Natural killer cell (primary cell): ENCODE measurements at regions not wholly inside any gene's neighbourhood (a gene's known extent, or its start where the extent isn't known, plus 50 kb on each side); places are given as distances from the start of the nearest gene placed in this dataset.

Experiments
- ATAC-seq, 3 donors: fragments of 150-1000 bp in 2 of 3; fragments of 200-7000 bp in 1 of 3; cut with Tn5 transposase; 1 replicate in 1 of 3; 2 replicates in 2 of 3; pipeline ENCODE4 v1.10.0; 2021; ENCODE audit warnings: mild to moderate bottlenecking in 2 of 3, moderate library complexity in 2 of 3
- DNase-seq, 2 donors: peaks; one replicate each; pipeline versions ENCODE4 v3.0.0 to v3.0.0-alpha.2; 2013 to 2021; ENCODE audit warnings: mixed read lengths in 1 of 2
- H3K27ac ChIP-seq: one replicate; pipeline ENCODE4 v1.5.1; 2013; ENCODE audit warnings: mild to moderate bottlenecking, low read length
- H3K27me3 ChIP-seq: one replicate; pipeline ENCODE4 v1.6.1; 2013; ENCODE audit warnings: low read length; ENCODE audit not compliant: control insufficient read depth, insufficient read depth
- H3K36me3 ChIP-seq: one replicate; pipeline ENCODE4 v1.6.1; 2013; ENCODE audit warnings: low read length; ENCODE audit not compliant: control insufficient read depth, insufficient read depth
- H3K4me1 ChIP-seq: one replicate; pipeline ENCODE4 v1.6.1; 2013; ENCODE audit warnings: low read length; ENCODE audit not compliant: control insufficient read depth, insufficient read depth
- H3K4me3 ChIP-seq: one replicate; pipeline ENCODE4 v1.5.1; 2013; ENCODE audit warnings: low read length
- H3K9me3 ChIP-seq: one replicate; pipeline ENCODE4 v1.6.1; 2013; ENCODE audit warnings: low read length; ENCODE audit not compliant: control insufficient read depth, insufficient read depth
- H3K27ac Mint-ChIP-seq, 2 donors: one replicate each; pipeline ENCODE4 v1.8.0; 2022; ENCODE audit warnings: mild to moderate bottlenecking in 2 of 2, mixed read lengths in 2 of 2, moderate library complexity in 1 of 2
- H3K27me3 Mint-ChIP-seq, 2 donors: one replicate each; pipeline ENCODE4 v1.8.0; 2022; ENCODE audit warnings: low read depth in 2 of 2, mixed read lengths in 2 of 2
- H3K36me3 Mint-ChIP-seq: one replicate; pipeline ENCODE4 v1.8.0; 2022; ENCODE audit warnings: mixed read lengths
- H3K4me1 Mint-ChIP-seq, 2 donors: one replicate each; pipeline ENCODE4 v1.8.0; 2022; ENCODE audit warnings: mixed read lengths in 2 of 2
- H3K4me3 Mint-ChIP-seq: one replicate; pipeline ENCODE4 v1.8.0; 2022; ENCODE audit warnings: mild to moderate bottlenecking, moderate library complexity, mixed read lengths
- H3K9me3 Mint-ChIP-seq, 2 donors: one replicate each; pipeline ENCODE4 v1.8.0; 2022; ENCODE audit warnings: mixed read lengths in 2 of 2
- WGBS: methylation state at CpG from one replicate; pipeline ENCODE4 v1.1.7; 2013; ENCODE audit warnings: missing lambda C conversion rate; ENCODE audit not compliant: insufficient coverage; 5-methylcytosine and 5-hydroxymethylcytosine counted together
- intact Hi-C: fragments of 100-400 bp; cut with micrococcal nuclease; formaldehyde crosslinking; loops from one replicate; pipeline ENCODE4 v1.14.2; 2022
- TF ChIP-seq, protein P1 (sequence below): fragments of 200-600 bp; IDR thresholded peaks from one replicate; pipeline ENCODE4 v1.8.0; 2022; ENCODE audit warnings: antibody characterized with exemption

DNA sequence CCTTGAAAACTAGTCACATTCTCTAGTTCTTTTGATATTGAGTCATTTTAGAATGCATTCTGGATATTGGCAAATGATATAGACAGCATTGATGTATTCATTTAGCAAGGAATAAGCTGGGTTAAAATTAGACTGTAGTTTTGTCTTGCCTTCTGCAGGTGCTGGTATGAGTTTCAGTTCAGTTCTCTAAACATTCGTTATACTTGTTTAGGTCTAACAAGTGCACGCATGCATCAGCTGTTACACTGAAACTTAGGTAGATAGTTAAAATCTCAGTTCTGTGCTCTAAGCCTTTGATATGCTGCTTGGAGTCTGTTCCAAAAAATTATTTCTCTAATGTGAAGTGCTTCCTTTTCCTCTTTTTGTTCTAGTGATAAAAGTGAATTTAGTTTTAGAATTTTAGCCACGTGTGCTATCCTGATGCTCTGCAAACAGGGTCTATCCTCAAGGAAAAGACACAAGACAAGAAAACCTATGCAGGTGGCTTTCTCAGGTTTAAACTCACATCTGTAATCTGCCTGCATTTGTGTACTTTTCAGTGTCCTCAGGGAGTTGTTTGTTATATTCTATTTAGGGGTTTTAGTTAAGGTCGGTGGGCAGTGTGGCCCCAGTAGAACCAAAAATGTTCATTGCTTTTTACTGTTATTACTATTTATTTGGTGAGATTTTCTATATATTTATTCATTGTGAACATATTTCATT lies 409.0 kb downstream of the CDC14C start:
- no peak overlapping the region for H3K4me3 ChIP-seq
- TF ChIP-seq, protein P1, sequence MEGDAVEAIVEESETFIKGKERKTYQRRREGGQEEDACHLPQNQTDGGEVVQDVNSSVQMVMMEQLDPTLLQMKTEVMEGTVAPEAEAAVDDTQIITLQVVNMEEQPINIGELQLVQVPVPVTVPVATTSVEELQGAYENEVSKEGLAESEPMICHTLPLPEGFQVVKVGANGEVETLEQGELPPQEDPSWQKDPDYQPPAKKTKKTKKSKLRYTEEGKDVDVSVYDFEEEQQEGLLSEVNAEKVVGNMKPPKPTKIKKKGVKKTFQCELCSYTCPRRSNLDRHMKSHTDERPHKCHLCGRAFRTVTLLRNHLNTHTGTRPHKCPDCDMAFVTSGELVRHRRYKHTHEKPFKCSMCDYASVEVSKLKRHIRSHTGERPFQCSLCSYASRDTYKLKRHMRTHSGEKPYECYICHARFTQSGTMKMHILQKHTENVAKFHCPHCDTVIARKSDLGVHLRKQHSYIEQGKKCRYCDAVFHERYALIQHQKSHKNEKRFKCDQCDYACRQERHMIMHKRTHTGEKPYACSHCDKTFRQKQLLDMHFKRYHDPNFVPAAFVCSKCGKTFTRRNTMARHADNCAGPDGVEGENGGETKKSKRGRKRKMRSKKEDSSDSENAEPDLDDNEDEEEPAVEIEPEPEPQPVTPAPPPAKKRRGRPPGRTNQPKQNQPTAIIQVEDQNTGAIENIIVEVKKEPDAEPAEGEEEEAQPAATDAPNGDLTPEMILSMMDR, result no peak
- H3K4me1 ChIP-seq, result no peaks in the 10 kb centered on the region
- intact Hi-C loops, result no loop called here
- Mint-ChIP-seq H3K27me3 (no peaks in the 10 kb centered on the region), H3K27ac (no peak overlapping the region), H3K4me1 (no peaks in the 10 kb centered on the region), H3K36me3 (no peaks in the 10 kb centered on the region), H3K9me3 (peaks cover 2 to 5% of the 10 kb centered on the region in 2 donors), H3K4me3 (no peak overlapping the region)
- H3K27me3 ChIP-seq, result no peaks in the 10 kb centered on the region
- DNase-seq, result no peak
- H3K9me3 ChIP-seq, result no peaks in the 10 kb centered on the region
- H3K36me3 ChIP-seq, result no peaks in the 10 kb centered on the region
- WGBS, result 79% methylated on average over 3 of the region's 4 CpGs
- H3K27ac ChIP-seq, result no peak overlapping the region
- no peak for ATAC-seq

DNA sequence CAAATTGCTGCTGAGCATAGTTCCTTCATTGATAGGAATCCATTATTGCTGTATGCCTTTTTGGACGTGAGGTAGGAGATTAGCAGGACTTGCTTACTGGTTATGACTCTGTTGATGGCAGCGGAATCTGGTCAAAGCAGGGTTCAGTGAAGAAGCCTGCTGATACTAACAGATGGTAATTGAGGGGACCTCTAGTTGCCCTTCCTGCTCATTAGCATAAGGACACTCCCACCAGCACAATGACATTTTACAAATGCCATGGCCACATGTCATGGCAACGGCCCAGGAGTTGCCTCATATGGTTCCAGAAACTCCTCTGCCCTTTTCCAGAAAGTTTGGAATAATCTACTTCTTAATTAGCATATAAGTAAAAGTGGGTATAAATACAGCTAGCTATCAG lies 417.5 kb downstream of the CDC14C start:
- no peaks in the 10 kb centered on the region for H3K4me1 Mint-ChIP-seq
- no peaks in the 10 kb centered on the region for H3K4me1 ChIP-seq
- no peak overlapping the region for H3K4me3 Mint-ChIP-seq
- no peaks in the 10 kb centered on the region for H3K9me3 ChIP-seq
- H3K9me3 Mint-ChIP-seq, result peaks cover 8 to 15% of the 10 kb centered on the region in 2 donors
- intact Hi-C loops, result no loop called here
- no peak overlapping the region for H3K4me3 ChIP-seq
- H3K27me3 ChIP-seq, result no peaks in the 10 kb centered on the region
- TF ChIP-seq, protein P1, result no peak
- no peaks in the 10 kb centered on the region for H3K36me3 Mint-ChIP-seq
- no peak overlapping the region for H3K27ac ChIP-seq
- no peaks in the 10 kb centered on the region for H3K36me3 ChIP-seq
- DNase-seq (no peak), ATAC-seq (no peak)
- no peak overlapping the region for H3K27ac Mint-ChIP-seq
- no peaks in the 10 kb centered on the region for H3K27me3 Mint-ChIP-seq
- 82% methylated on average over 3 of the region's 3 CpGs for WGBS

- no peak overlapping the region for H3K4me3 Mint-ChIP-seq
- Histone ChIP-seq H3K9me3 (no peaks in the 10 kb centered on the region), H3K4me1 (no peaks in the 10 kb centered on the region), H3K4me3 (no peak overlapping the region), H3K27me3 (no peaks in the 10 kb centered on the region), H3K27ac (no peak overlapping the region), H3K36me3 (no peaks in the 10 kb centered on the region)
- no peak overlapping the region for H3K27ac Mint-ChIP-seq
- H3K36me3 Mint-ChIP-seq, result no peaks in the 10 kb centered on the region
- 100% methylated on average over 1 of the region's 1 CpG for WGBS
- ATAC-seq, result no peak
- peaks cover 8 to 13% of the 10 kb centered on the region in 2 donors for H3K9me3 Mint-ChIP-seq
- no peaks in the 10 kb centered on the region for H3K27me3 Mint-ChIP-seq
- intact Hi-C loops, result no loop called here
- no peak for DNase-seq
- no peaks in the 10 kb centered on the region for H3K4me1 Mint-ChIP-seq
- TF ChIP-seq, protein P1, result no peak
Measured at GRCh38 chr7:49344556-49344955, 420.2 kb downstream of the CDC14C start.
